GM10266 (cell line): ENCODE measurements at regions not wholly inside any gene's neighbourhood (a gene's known extent, or its start where the extent isn't known, plus 50 kb on each side); places are given as distances from the start of the nearest gene placed in this dataset.

ENCODE experiments used
- DNase-seq: peaks from one replicate; pipeline ENCODE4 v3.0.0; 2012; ENCODE audit errors: extremely low spot score
- CTCF ChIP-seq: IDR thresholded peaks from 2 replicates; pipeline ENCODE4 v1.5.1; 2012; ENCODE audit warnings: mild to moderate bottlenecking, low read depth; ENCODE audit not compliant: control insufficient read depth, insufficient read depth; ENCODE audit errors: missing control alignments

- no peak for DNase-seq
- TF ChIP-seq CTCF, result no peak
Measured at GRCh38 chr9:73042155-73042554, 89.3 kb upstream of the ALDH1A1 start.

GRCh38 chr9:73039271-73040263 lies 86.7 kb upstream of the ALDH1A1 start:
- no peak for TF ChIP-seq CTCF
- no peak for DNase-seq

GRCh38 chr9:73038613-73039012 lies 85.8 kb upstream of the ALDH1A1 start:
- DNase-seq, result no peak
- no peak for TF ChIP-seq CTCF

- no peak for DNase-seq
- TF ChIP-seq CTCF, result no peak
Measured at GRCh38 chr9:73038089-73038509, 85.2 kb upstream of the ALDH1A1 start.

GRCh38 chr9:73037613-73038012 lies 84.8 kb upstream of the ALDH1A1 start:
- no peak for DNase-seq
- no peak for TF ChIP-seq CTCF

- TF ChIP-seq CTCF, result no peak
- no peak for DNase-seq
Measured at GRCh38 chr9:73034962-73035361, 82.1 kb upstream of the ALDH1A1 start.

GRCh38 chr9:73031350-73031749 lies 78.5 kb upstream of the ALDH1A1 start:
- no peak for TF ChIP-seq CTCF
- DNase-seq, result no peak
